SK-N-SH (cell line): ENCODE measurements at regions not wholly inside any gene's neighbourhood (a gene's known extent, or its start where the extent isn't known, plus 50 kb on each side); places are given as distances from the start of the nearest gene placed in this dataset.

Experiments
- CTCF ChIA-PET: fragments of 300-600, 350-600 bp; formaldehyde crosslinking; extraction: SDS; loops from one replicate; lab custom pipeline; 2021; lab: Yijun Ruan, JAX
- POLR2A ChIA-PET: fragments of 350-600 bp; sonication (Branson Sonifier 250); formaldehyde crosslinking; extraction: SDS; loops from one replicate; lab custom pipeline; 2020; ENCODE audit warnings: antibody characterized with exemption, inconsistent platforms; lab: Yijun Ruan, JAX
- DNase-seq: peaks from one replicate; pipeline ENCODE4 v3.0.0; 2012
- H2AFZ ChIP-seq: fragments of 200-600 bp; sonication (generic); 2 replicates; pipeline ENCODE4 v1.8.1; 2016; ENCODE audit warnings: antibody characterized with exemption, mild to moderate bottlenecking, low read depth
- H3F3A ChIP-seq: fragments of 200-600 bp; sonication (generic); replicated peaks from 2 replicates; pipeline ENCODE3; 2016; ENCODE audit warnings: antibody characterized with exemption, mild to moderate bottlenecking; ENCODE audit not compliant: insufficient read depth
- H3K27ac ChIP-seq, 2 experiments: fragments of 200-500 bp in 1 of 2; fragments of 200-600 bp in 1 of 2; sonication (Bioruptor generic) in 1 of 2; sonication (generic), shearing (Covaris generic) in 1 of 2; 2 replicates each; pipeline versions ENCODE4 v1.5.1 to v1.6.1; 2014 to 2016; ENCODE audit warnings: low read depth in 2 of 2, inconsistent platforms in 1 of 2, low read length in 1 of 2, mild to moderate bottlenecking in 1 of 2, mixed read lengths in 1 of 2
- H3K27me3 ChIP-seq: fragments of 200-600 bp; sonication (generic), shearing (Covaris generic); 2 replicates; pipeline ENCODE4 v1.6.1; 2016; ENCODE audit warnings: mixed run types; ENCODE audit not compliant: insufficient read depth
- H3K36me3 ChIP-seq, 2 experiments: fragments of 200-500 bp in 1 of 2; fragments of 200-600 bp in 1 of 2; sonication (Bioruptor generic) in 1 of 2; sonication (generic) in 1 of 2; replicated peaks in 1 of 2; 2 replicates each; pipeline versions ENCODE3 to v1.5.1; 2014 to 2016; ENCODE audit warnings: low read length in 1 of 2, mild to moderate bottlenecking in 1 of 2; ENCODE audit not compliant: insufficient read depth in 2 of 2, control insufficient read depth in 1 of 2
- H3K4me1 ChIP-seq, 2 experiments: fragments of 200-500 bp in 1 of 2; fragments of 200-600 bp in 1 of 2; sonication (Bioruptor generic) in 1 of 2; sonication (generic), shearing (Covaris generic) in 1 of 2; 2 replicates each; pipeline versions ENCODE4 v1.5.1 to v1.6.1; 2014 to 2016; ENCODE audit warnings: low read depth in 1 of 2, low read length in 1 of 2, mixed run types in 1 of 2; ENCODE audit not compliant: insufficient read depth in 2 of 2, control insufficient read depth in 1 of 2
- H3K4me2 ChIP-seq: fragments of 200-600 bp; sonication (generic), shearing (Covaris generic); 2 replicates; pipeline ENCODE4 v1.6.1; 2017; ENCODE audit warnings: mixed run types
- H3K4me3 ChIP-seq, 2 experiments: fragments of 200-500 bp in 1 of 2; fragments of 200-600 bp in 1 of 2; sonication (Bioruptor generic) in 1 of 2; sonication (generic), shearing (Covaris generic) in 1 of 2; 2 replicates each; pipeline versions ENCODE4 v1.5.1 to v1.8.1; 2014 to 2016; ENCODE audit warnings: low read depth in 2 of 2, inconsistent platforms in 1 of 2, low read length in 1 of 2, mild to moderate bottlenecking in 1 of 2, mixed read lengths in 1 of 2, moderate library complexity in 1 of 2
- H3K79me2 ChIP-seq: fragments of 200-600 bp; sonication (generic); 2 replicates; pipeline ENCODE4 v1.8.1; 2017; ENCODE audit warnings: mild to moderate bottlenecking; ENCODE audit not compliant: insufficient read depth
- H3K9ac ChIP-seq: fragments of 200-600 bp; sonication (generic); 2 replicates; pipeline ENCODE4 v1.6.1; 2017; ENCODE audit warnings: mixed run types
- H3K9me2 ChIP-seq: fragments of 200-600 bp; sonication (generic); 2 replicates; pipeline ENCODE4 v1.6.1; 2017; ENCODE audit warnings: mixed run types
- H3K9me3 ChIP-seq: fragments of 200-600 bp; sonication (generic); 2 replicates; pipeline ENCODE4 v1.6.1; 2017; ENCODE audit warnings: mixed run types, mild to moderate bottlenecking, moderate library complexity
- H4K20me1 ChIP-seq: fragments of 200-600 bp; sonication (generic); 2 replicates; pipeline ENCODE4 v1.6.1; 2017; ENCODE audit warnings: mild to moderate bottlenecking, mixed run types; ENCODE audit not compliant: insufficient read depth
- CHD2 ChIP-seq: fragments of 150-350 bp; IDR thresholded peaks from 2 replicates; pipeline ENCODE4 v1.6.1; 2018; ENCODE audit warnings: low read length; ENCODE audit not compliant: partially characterized antibody
- EP300 ChIP-seq, 2 experiments: IDR thresholded peaks; 2 replicates each; pipeline versions ENCODE4 v1.4.0 to v1.6.1; 2012; ENCODE audit warnings: borderline replicate concordance in 1 of 2, low read depth in 1 of 2, low read length in 1 of 2
- EZH2phosphoT487 ChIP-seq: fragments of 200-600 bp; sonication (generic); IDR thresholded peaks from 2 replicates; pipeline ENCODE4 v1.6.1; 2017; ENCODE audit warnings: low read depth, mixed run types, mild to moderate bottlenecking, antibody characterized with exemption, moderate library complexity, borderline replicate concordance
- FOXJ3 ChIP-seq: sonication (generic); formaldehyde crosslinking; IDR thresholded peaks from 2 replicates; pipeline ENCODE4 v1.5.1; 2020; ENCODE audit warnings: mild to moderate bottlenecking, missing genetic modification reagents
- GATA2 ChIP-seq: sonication (generic); formaldehyde crosslinking; IDR thresholded peaks from 2 replicates; pipeline ENCODE4 v1.5.0; 2020; ENCODE audit warnings: mild to moderate bottlenecking, missing genetic modification reagents
- RAD21 ChIP-seq: IDR thresholded peaks from 2 replicates; pipeline ENCODE4 v1.6.1; 2012; ENCODE audit warnings: mild to moderate bottlenecking, low read length
- RCOR1 ChIP-seq: fragments of 150-350 bp; IDR thresholded peaks from 2 replicates; pipeline ENCODE4 v1.6.1; 2017; ENCODE audit warnings: antibody characterized with exemption, low read length
- RXRA ChIP-seq: IDR thresholded peaks from 2 replicates; pipeline ENCODE4 v1.4.0; 2012; ENCODE audit warnings: low read depth, mild to moderate bottlenecking, borderline replicate concordance
- SIN3A ChIP-seq: IDR thresholded peaks from 2 replicates; pipeline ENCODE4 v1.6.1; 2012; ENCODE audit warnings: low read depth, mild to moderate bottlenecking, low read length, moderate library complexity, borderline replicate concordance
- SMC3 ChIP-seq: IDR thresholded peaks from 2 replicates; pipeline ENCODE4 v1.6.1; 2012; ENCODE audit warnings: low read depth, low read length, improper control_type of control experiment
- TCF12 ChIP-seq: IDR thresholded peaks from 2 replicates; pipeline ENCODE4 v1.4.0; 2012
- YY1 ChIP-seq: IDR thresholded peaks from 2 replicates; pipeline ENCODE4 v1.4.0; 2012; ENCODE audit warnings: low read depth, mild to moderate bottlenecking
- WGBS: methylation state at CpG from one replicate; pipeline ENCODE4 v1.1.6; 2017; ENCODE audit warnings: low lambda C conversion rate; 5-methylcytosine and 5-hydroxymethylcytosine counted together
- TF ChIP-seq, protein P1 (sequence below): IDR thresholded peaks from 2 replicates; pipeline ENCODE4; 2012

DNA sequence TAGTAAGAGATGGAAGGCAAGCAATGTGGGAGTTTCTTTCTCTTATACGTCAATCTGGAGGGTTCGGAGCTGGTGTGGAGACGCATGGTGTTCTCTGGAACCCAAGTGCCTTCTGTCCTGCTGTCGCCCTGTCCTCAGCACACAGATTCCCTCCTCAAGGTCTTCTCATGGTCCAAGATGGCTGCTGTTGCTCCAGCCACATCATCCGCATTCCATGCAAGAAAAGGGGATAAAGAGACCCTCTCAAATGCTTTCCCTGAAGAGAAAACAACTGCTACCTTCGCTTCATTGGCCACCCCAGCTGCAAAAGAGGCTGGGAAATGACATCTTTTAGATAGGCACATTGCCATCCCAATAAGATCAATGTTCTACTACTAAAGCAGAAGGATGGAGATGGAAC, 151.2 kb downstream of the ANKRD60 start:
- H3K27me3 ChIP-seq, result no peaks in the 10 kb centered on the region
- ChIA-PET POLR2A (no interaction called here), CTCF (interaction anchor here (5.4 kb wide), 1 partner anchor 10 kb away, joined by 46 read pairs; no protein-coding TSS in a partner anchor)
- no peaks in the 10 kb centered on the region for H3K9me3 ChIP-seq
- H2AFZ ChIP-seq, result no peak overlapping the region
- no peak for DNase-seq
- H3K9ac ChIP-seq, result no peak overlapping the region
- H3K4me1 ChIP-seq, result peaks cover 0 to 28% of the 10 kb centered on the region in 2 experiments; a peak in 3 of 4 replicates
- no peak overlapping the region for H3K4me2 ChIP-seq
- whole genome bisulfite sequencing, result 89% methylated on average over 6 of the region's 6 CpGs
- no peak overlapping the region for H3K27ac ChIP-seq
- H3K36me3 ChIP-seq, result no peaks in the 10 kb centered on the region
- no peak overlapping the region for H3K4me3 ChIP-seq
- peaks cover 18% of the 10 kb centered on the region for H3F3A ChIP-seq
- H4K20me1 ChIP-seq, result no peaks in the 10 kb centered on the region
- no peaks in the 10 kb centered on the region for H3K79me2 ChIP-seq
- TF ChIP-seq SMC3 (no peak), YY1 (no peak), GATA2 (CRISPR knock-in tag) (no peak), SIN3A (no peak)
- TF ChIP-seq, all 33 proteins: peak for 0
- no peaks in the 10 kb centered on the region for H3K9me2 ChIP-seq

DNA sequence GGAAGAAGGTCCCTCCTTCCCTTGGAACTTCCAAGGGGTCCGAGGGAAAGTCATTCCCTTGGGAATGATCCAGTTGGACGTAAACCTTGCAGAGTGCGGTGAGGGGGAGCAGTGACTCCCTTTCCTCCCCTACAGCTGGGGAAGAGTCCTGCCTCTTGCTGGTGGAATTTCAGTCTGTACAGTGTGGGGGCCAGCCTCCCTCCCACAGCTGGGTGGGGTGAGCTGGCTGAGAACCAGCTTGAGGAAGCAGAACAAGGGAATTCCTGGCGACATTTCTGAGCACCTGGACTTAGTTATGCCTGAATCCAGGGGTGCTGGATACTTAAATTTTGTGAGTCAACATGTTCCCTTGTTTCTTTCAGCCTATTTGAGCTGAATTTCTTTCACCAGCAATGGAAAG, 152.0 kb downstream of the ANKRD60 start:
- Histone ChIP-seq H3K27me3 (no peaks in the 10 kb centered on the region), H3K9me3 (no peaks in the 10 kb centered on the region), H3F3A (peaks cover 11% of the 10 kb centered on the region), H3K9me2 (no peaks in the 10 kb centered on the region), H3K4me3 (no peak overlapping the region), H3K36me3 (no peaks in the 10 kb centered on the region), H2AFZ (no peak overlapping the region), H3K27ac (peak overlapping the region in 1 of 2 experiments; percentile 60; a peak in 1 of 4 replicates), H3K4me1 (peaks cover 0 to 28% of the 10 kb centered on the region in 2 experiments; a peak in 2 of 4 replicates), H3K9ac (no peak overlapping the region), H4K20me1 (no peaks in the 10 kb centered on the region), H3K79me2 (no peaks in the 10 kb centered on the region), H3K4me2 (no peak overlapping the region)
- 88% methylated on average over 3 of the region's 4 CpGs for WGBS
- ChIA-PET CTCF (interaction anchor here (0.7 to 5.4 kb wide), 5 partner anchors 11 to 423 kb away, joined by 3 to 46 read pairs (median 4); no protein-coding TSS in a partner anchor), POLR2A (interaction anchor here (0.8 kb wide), 2 partner anchors 22 to 389 kb away, joined by 3 read pairs; no protein-coding TSS in a partner anchor)
- TF ChIP-seq RCOR1, result no peak
- TF ChIP-seq RXRA, result no peak
- no peak for TF ChIP-seq EZH2phosphoT487
- no peak for TF ChIP-seq RAD21
- no peak for TF ChIP-seq TCF12
- no peak for DNase-seq

DNA sequence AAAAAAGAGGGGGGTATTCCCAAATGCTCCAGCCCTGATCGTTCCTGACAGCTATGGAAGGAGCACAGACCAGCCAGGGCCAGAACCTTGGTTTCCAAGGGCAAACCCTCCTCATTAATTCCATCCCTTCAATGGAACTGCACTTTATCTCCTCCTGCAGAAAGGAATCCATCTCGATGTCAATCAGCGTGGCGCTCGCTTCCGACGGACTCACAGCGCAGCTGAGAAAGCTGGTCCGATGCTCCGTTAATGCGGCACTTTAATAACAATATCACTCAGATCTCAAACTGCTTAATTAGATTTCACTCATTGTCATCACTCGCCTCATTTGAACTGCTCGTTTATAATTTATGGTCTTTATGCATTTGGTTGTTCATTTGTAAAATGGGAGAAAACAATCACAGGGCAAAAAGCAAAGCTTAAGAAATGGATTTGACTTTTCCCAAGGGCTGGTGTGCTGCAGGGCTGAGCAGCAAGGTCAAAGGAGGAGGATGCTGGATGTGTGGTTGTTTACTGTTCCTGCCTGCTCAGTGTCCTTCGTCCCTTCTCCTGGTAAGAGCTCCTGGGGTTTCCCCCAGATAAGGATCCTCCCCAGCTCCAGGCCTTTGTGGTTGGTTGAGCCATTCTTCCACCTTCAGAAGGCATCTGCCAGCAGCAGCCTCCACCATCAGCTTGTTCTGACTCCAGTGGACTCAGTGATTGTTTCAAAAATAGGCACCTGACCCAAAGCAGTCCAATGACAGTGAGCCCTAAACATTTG, 152.7 kb downstream of the ANKRD60 start:
- Histone ChIP-seq H3K36me3 (no peaks in the 10 kb centered on the region), H3K9me3 (no peaks in the 10 kb centered on the region), H4K20me1 (no peaks in the 10 kb centered on the region), H3K9me2 (no peaks in the 10 kb centered on the region), H3K4me1 (peaks cover 0 to 28% of the 10 kb centered on the region in 2 experiments; a peak in 2 of 4 replicates), H3K79me2 (no peaks in the 10 kb centered on the region), H3K27ac (peak overlapping the region in 1 of 2 experiments; percentile 60; a peak in 2 of 4 replicates), H2AFZ (peak overlapping the region; percentile 8; the same call in 1 of the 2 replicates), H3K4me3 (no peak overlapping the region), H3K27me3 (no peaks in the 10 kb centered on the region), H3F3A (peaks cover 10% of the 10 kb centered on the region), H3K4me2 (no peak overlapping the region), H3K9ac (no peak overlapping the region)
- peak in 1 of 2 experiments; percentile 19; a peak in 1 of 4 replicates for TF ChIP-seq EP300 (IDR thresholded peaks at IDR 0.05; ENCODE audit: borderline replicate concordance in 1 of 2, low read depth in 1 of 2, low read length in 1 of 2)
- TF ChIP-seq CHD2, result peak; percentile 33
- TF ChIP-seq FOXJ3 (CRISPR knock-in tag), result no peak
- peak; percentile 58; the same call in 1 of the 2 replicates for TF ChIP-seq GATA2 (CRISPR knock-in tag)
- TF ChIP-seq, protein P1, sequence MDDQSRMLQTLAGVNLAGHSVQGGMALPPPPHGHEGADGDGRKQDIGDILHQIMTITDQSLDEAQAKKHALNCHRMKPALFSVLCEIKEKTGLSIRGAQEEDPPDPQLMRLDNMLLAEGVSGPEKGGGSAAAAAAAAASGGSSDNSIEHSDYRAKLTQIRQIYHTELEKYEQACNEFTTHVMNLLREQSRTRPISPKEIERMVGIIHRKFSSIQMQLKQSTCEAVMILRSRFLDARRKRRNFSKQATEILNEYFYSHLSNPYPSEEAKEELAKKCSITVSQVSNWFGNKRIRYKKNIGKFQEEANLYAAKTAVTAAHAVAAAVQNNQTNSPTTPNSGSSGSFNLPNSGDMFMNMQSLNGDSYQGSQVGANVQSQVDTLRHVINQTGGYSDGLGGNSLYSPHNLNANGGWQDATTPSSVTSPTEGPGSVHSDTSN, result no peak
- TF ChIP-seq SIN3A, result no peak
- ChIA-PET POLR2A (interaction anchor here (0.6 to 1.0 kb wide), 5 partner anchors 21 to 443 kb away, joined by 3 read pairs; no protein-coding TSS in a partner anchor), CTCF (interaction anchor here (0.6 to 5.4 kb wide), 11 partner anchors 12 to 453 kb away, joined by 3 to 46 read pairs (median 3); no protein-coding TSS in a partner anchor)
- WGBS, result 48% methylated on average over 14 of the region's 14 CpGs
- DNase-seq, result peak; percentile 52
